ENCODE measurements at regions not wholly inside any gene's neighbourhood (a gene's known extent, or its start where the extent isn't known, plus 50 kb on each side); places are given as distances from the start of the nearest gene placed in this dataset.

- no peak for DNase-seq
- Histone ChIP-seq H3K27ac (no peak overlapping the region), H3K27me3 (peaks cover 0 to 49% (median 24%) of the 10 kb centered on the region in 3 donors), H3K4me3 (no peak overlapping the region), H3K9me3 (no peaks in the 10 kb centered on the region), H3K36me3 (no peaks in the 10 kb centered on the region), H3K4me1 (no peaks in the 10 kb centered on the region)
- no peak for TF ChIP-seq POLR2AphosphoS5 (IDR thresholded peaks at IDR 0.05)
- no peak for TF ChIP-seq CTCF (IDR thresholded peaks at IDR 0.05)
- TF ChIP-seq EP300 (IDR thresholded peaks at IDR 0.05) = no peak
- no peak for TF ChIP-seq POLR2A (IDR thresholded peaks at IDR 0.05)
- 65 to 74% (median 68%) methylated on average over 7 to 9 of the region's 9 CpGs for WGBS, 5 donors
- intact Hi-C loops (cut with DNase I; ENCODE audit: low total_unique reads) = no loop called here
These were observed 152.4 kb downstream of the KIF26A start for GRCh38 chr14:104290756-104291122.

- peak in 1 of 2 donors; percentile 64 for DNase-seq
- Histone ChIP-seq H3K27ac (no peak overlapping the region), H3K4me1 (no peaks in the 10 kb centered on the region), H3K36me3 (no peaks in the 10 kb centered on the region), H3K27me3 (peaks cover 0 to 50% (median 24%) of the 10 kb centered on the region in 3 donors), H3K9me3 (no peaks in the 10 kb centered on the region), H3K4me3 (no peak overlapping the region)
- 31 to 45% (median 35%) methylated on average over 13 to 25 of the region's 25 CpGs for WGBS, 5 donors
- intact Hi-C loops (cut with DNase I; ENCODE audit: low total_unique reads) = no loop called here
- TF ChIP-seq POLR2AphosphoS5 (IDR thresholded peaks at IDR 0.05) (no peak), CTCF (IDR thresholded peaks at IDR 0.05) (no peak)
These were observed 153.0 kb downstream of the KIF26A start for GRCh38 chr14:104291123-104292000.

DNA sequence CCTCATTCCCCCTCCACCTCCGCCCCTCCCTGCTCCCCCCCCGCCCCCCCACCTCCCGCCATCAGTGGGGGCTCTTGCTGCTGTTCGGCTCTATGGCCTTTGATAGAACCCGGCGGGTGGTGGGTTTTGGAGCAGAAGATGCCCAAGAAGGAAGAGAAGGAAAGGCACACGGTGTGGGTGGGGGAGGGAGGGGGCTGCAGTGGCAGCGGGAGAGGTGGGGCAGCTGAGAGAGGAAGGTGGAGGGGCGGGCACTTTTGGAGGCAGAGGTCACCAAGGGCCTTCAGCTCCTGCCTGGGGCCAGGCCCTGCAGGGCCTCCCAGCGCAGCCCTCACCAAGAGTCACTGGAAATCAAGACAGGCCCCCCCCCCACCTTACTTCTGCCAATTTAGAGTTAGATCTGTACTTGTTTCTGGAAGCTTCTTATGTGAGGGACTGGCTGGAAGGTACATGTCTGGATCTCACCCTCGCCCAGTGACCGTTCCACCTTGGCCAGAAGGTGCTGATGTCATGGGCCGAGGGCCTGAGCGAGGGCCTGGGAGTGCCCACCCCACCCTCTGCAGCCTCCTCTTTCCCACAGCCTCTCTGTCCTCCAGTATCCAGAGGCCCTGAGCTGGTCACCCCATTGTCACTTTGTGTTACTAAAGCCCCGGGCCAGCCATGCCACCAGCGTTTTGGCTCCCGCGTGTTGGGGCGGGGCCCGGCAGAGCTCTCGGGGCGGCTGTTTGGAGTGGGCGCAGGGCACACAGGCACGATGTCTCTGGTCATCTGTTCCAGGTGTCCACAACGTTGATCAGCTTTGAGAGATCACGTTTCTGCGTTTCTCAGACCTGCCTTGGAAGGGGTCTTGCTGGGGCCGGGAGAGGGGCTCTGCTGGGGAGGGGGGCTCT lies 153.9 kb downstream of the KIF26A start:
- peaks cover 0 to 58% (median 24%) of the 10 kb centered on the region in 3 donors for H3K27me3 ChIP-seq
- no peak for TF ChIP-seq POLR2A (IDR thresholded peaks at IDR 0.05)
- no peak for TF ChIP-seq CTCF (IDR thresholded peaks at IDR 0.05)
- no peak for TF ChIP-seq POLR2AphosphoS5 (IDR thresholded peaks at IDR 0.05)
- TF ChIP-seq EP300 (IDR thresholded peaks at IDR 0.05) = no peak

GRCh38 chr14:104293231-104293841 lies 154.9 kb downstream of the KIF26A start:
- Histone ChIP-seq H3K27me3 (peaks cover 0 to 60% (median 24%) of the 10 kb centered on the region in 3 donors), H3K9me3 (no peaks in the 10 kb centered on the region), H3K4me3 (no peak overlapping the region), H3K27ac (no peak overlapping the region), H3K36me3 (no peaks in the 10 kb centered on the region), H3K4me1 (no peaks in the 10 kb centered on the region)
- intact Hi-C loops (cut with DNase I; ENCODE audit: low total_unique reads) = no loop called here
- no peak for DNase-seq
- TF ChIP-seq POLR2A (IDR thresholded peaks at IDR 0.05) (no peak), POLR2AphosphoS5 (IDR thresholded peaks at IDR 0.05) (no peak), CTCF (IDR thresholded peaks at IDR 0.05) (no peak), EP300 (IDR thresholded peaks at IDR 0.05) (no peak)
- 47 to 62% (median 60%) methylated on average over 8 to 15 of the region's 15 CpGs for WGBS, 5 donors

More for the DNA sequence above, 153.9 kb downstream of the KIF26A start:
- intact Hi-C loops (cut with DNase I; ENCODE audit: low total_unique reads) = no loop called here
- DNase-seq = no peak
- no peaks in the 10 kb centered on the region for H3K36me3 ChIP-seq
- H3K4me3 ChIP-seq = no peak overlapping the region
- no peaks in the 10 kb centered on the region for H3K4me1 ChIP-seq
- no peak overlapping the region for H3K27ac ChIP-seq
- no peaks in the 10 kb centered on the region for H3K9me3 ChIP-seq
- WGBS, 5 donors = 60 to 71% (median 69%) methylated on average over 23 to 28 of the region's 28 CpGs
